Skeletal muscle tissue (tissue), 3 donors: ENCODE measurements at regions not wholly inside any gene's neighbourhood (a gene's known extent, or its start where the extent isn't known, plus 50 kb on each side); places are given as distances from the start of the nearest gene placed in this dataset.

Source experiments
- H3K27ac ChIP-seq: one replicate; pipeline ENCODE4 v1.7.0; 2013; ENCODE audit warnings: mild to moderate bottlenecking, low read depth, low read length, inconsistent platforms
- H3K27me3 ChIP-seq, 3 donors: one replicate each; pipeline ENCODE4 v1.7.0; 2013; ENCODE audit warnings: low read length in 3 of 3; ENCODE audit not compliant: control insufficient read depth in 3 of 3, insufficient read depth in 3 of 3
- H3K36me3 ChIP-seq, 3 donors: one replicate each; pipeline ENCODE4 v1.7.0; 2013; ENCODE audit warnings: low read length in 3 of 3; ENCODE audit not compliant: control insufficient read depth in 3 of 3, insufficient read depth in 3 of 3
- H3K4me1 ChIP-seq, 3 donors: one replicate each; pipeline ENCODE4 v1.7.0; 2013; ENCODE audit warnings: low read length in 3 of 3, mild to moderate bottlenecking in 3 of 3; ENCODE audit not compliant: control insufficient read depth in 3 of 3, insufficient read depth in 3 of 3
- H3K4me3 ChIP-seq, 3 donors: one replicate each; pipeline ENCODE4 v1.7.0; 2013; ENCODE audit warnings: low read length in 3 of 3
- H3K9ac ChIP-seq, 3 donors: one replicate each; pipeline ENCODE4 v1.7.0; 2013; ENCODE audit warnings: low read length in 3 of 3, mild to moderate bottlenecking in 3 of 3, moderate library complexity in 2 of 3, low read depth in 1 of 3
- H3K9me3 ChIP-seq, 3 donors: one replicate each; pipeline ENCODE4 v1.7.0; 2013; ENCODE audit warnings: low read length in 3 of 3; ENCODE audit not compliant: control insufficient read depth in 3 of 3
- donor health status: Osteomylitis.

GRCh38 chr6:113464960-113465359, 392.2 kb upstream of the MARCKS start:
- H3K4me1 ChIP-seq = peaks cover 0 to 3% (median 0%) of the 10 kb centered on the region in 3 donors
- H3K36me3 ChIP-seq = no peaks in the 10 kb centered on the region
- H3K27me3 ChIP-seq = no peaks in the 10 kb centered on the region
- no peaks in the 10 kb centered on the region for H3K9me3 ChIP-seq
- H3K4me3 ChIP-seq = no peak overlapping the region
- H3K27ac ChIP-seq = no peak overlapping the region
- no peak overlapping the region for H3K9ac ChIP-seq

GRCh38 chr6:113466526-113466925, 390.6 kb upstream of the MARCKS start:
- H3K4me3 ChIP-seq = no peak overlapping the region
- H3K9ac ChIP-seq = no peak overlapping the region
- H3K9me3 ChIP-seq = no peaks in the 10 kb centered on the region
- H3K36me3 ChIP-seq = no peaks in the 10 kb centered on the region
- H3K27ac ChIP-seq = no peak overlapping the region
- H3K27me3 ChIP-seq = no peaks in the 10 kb centered on the region
- no peaks in the 10 kb centered on the region for H3K4me1 ChIP-seq

GRCh38 chr6:113475392-113475791, 381.8 kb upstream of the MARCKS start:
- no peaks in the 10 kb centered on the region for H3K4me1 ChIP-seq
- no peak overlapping the region for H3K27ac ChIP-seq
- no peak overlapping the region for H3K9ac ChIP-seq

GRCh38 chr6:113476937-113477839, 380.0 kb upstream of the MARCKS start:
- H3K27me3 ChIP-seq = no peaks in the 10 kb centered on the region
- no peak overlapping the region for H3K4me3 ChIP-seq
- H3K27ac ChIP-seq = no peak overlapping the region
- no peaks in the 10 kb centered on the region for H3K36me3 ChIP-seq
- H3K9ac ChIP-seq = no peak overlapping the region
- no peaks in the 10 kb centered on the region for H3K9me3 ChIP-seq
- no peaks in the 10 kb centered on the region for H3K4me1 ChIP-seq

More at GRCh38 chr6:113475392-113475791, 381.8 kb upstream of the MARCKS start:
- Histone ChIP-seq H3K36me3 (no peaks in the 10 kb centered on the region), H3K9me3 (no peaks in the 10 kb centered on the region), H3K4me3 (no peak overlapping the region), H3K27me3 (no peaks in the 10 kb centered on the region)

- Histone ChIP-seq H3K4me1 (no peaks in the 10 kb centered on the region), H3K27ac (no peak overlapping the region), H3K9me3 (no peaks in the 10 kb centered on the region), H3K9ac (no peak overlapping the region), H3K36me3 (no peaks in the 10 kb centered on the region), H3K4me3 (no peak overlapping the region), H3K27me3 (no peaks in the 10 kb centered on the region)
Observed at GRCh38 chr6:113480616-113481015, 376.5 kb upstream of the MARCKS start.

- H3K4me3 ChIP-seq = no peak overlapping the region
- H3K9me3 ChIP-seq = no peaks in the 10 kb centered on the region
- H3K4me1 ChIP-seq = no peaks in the 10 kb centered on the region
- H3K36me3 ChIP-seq = no peaks in the 10 kb centered on the region
- H3K9ac ChIP-seq = no peak overlapping the region
- no peaks in the 10 kb centered on the region for H3K27me3 ChIP-seq
- H3K27ac ChIP-seq = no peak overlapping the region
Observed at GRCh38 chr6:113481458-113481857, 375.7 kb upstream of the MARCKS start.

GRCh38 chr6:113481910-113482309, 375.2 kb upstream of the MARCKS start:
- H3K27ac ChIP-seq = no peak overlapping the region
- H3K27me3 ChIP-seq = no peaks in the 10 kb centered on the region

GRCh38 chr6:113482771-113483170, 374.4 kb upstream of the MARCKS start:
- H3K36me3 ChIP-seq = no peaks in the 10 kb centered on the region
- H3K27ac ChIP-seq = no peak overlapping the region

More at GRCh38 chr6:113481910-113482309, 375.2 kb upstream of the MARCKS start:
- no peak overlapping the region for H3K9ac ChIP-seq
- H3K9me3 ChIP-seq = no peaks in the 10 kb centered on the region
- no peak overlapping the region for H3K4me3 ChIP-seq
- H3K4me1 ChIP-seq = no peaks in the 10 kb centered on the region
- no peaks in the 10 kb centered on the region for H3K36me3 ChIP-seq

GRCh38 chr6:113486199-113486598, 370.9 kb upstream of the MARCKS start:
- Histone ChIP-seq H3K27me3 (no peaks in the 10 kb centered on the region), H3K4me3 (no peak overlapping the region), H3K9ac (no peak overlapping the region), H3K36me3 (no peaks in the 10 kb centered on the region), H3K9me3 (no peaks in the 10 kb centered on the region), H3K4me1 (no peaks in the 10 kb centered on the region), H3K27ac (no peak overlapping the region)

More at GRCh38 chr6:113482771-113483170, 374.4 kb upstream of the MARCKS start:
- Histone ChIP-seq H3K4me3 (no peak overlapping the region), H3K4me1 (no peaks in the 10 kb centered on the region), H3K27me3 (no peaks in the 10 kb centered on the region), H3K9ac (no peak overlapping the region), H3K9me3 (no peaks in the 10 kb centered on the region)

- Histone ChIP-seq H3K27ac (no peak overlapping the region), H3K4me1 (no peaks in the 10 kb centered on the region), H3K9ac (no peak overlapping the region), H3K27me3 (no peaks in the 10 kb centered on the region), H3K36me3 (no peaks in the 10 kb centered on the region), H3K9me3 (no peaks in the 10 kb centered on the region), H3K4me3 (no peak overlapping the region)
Observed at GRCh38 chr6:113487489-113488058, 369.6 kb upstream of the MARCKS start.
